HG02759 (cell line): ENCODE measurements at regions not wholly inside any gene's neighbourhood (a gene's known extent, or its start where the extent isn't known, plus 50 kb on each side); places are given as distances from the start of the nearest gene placed in this dataset.
"Not testable (repeated sequence)": the region's sequence is repeated elsewhere in the genome, so short reads cannot be mapped to it uniquely, and the experiment has no call there.

Experiments used
- ATAC-seq: cut with Tn5 transposase; IDR thresholded peaks from one replicate; pipeline ENCODE4 v1.9.1; 2021; ENCODE audit warnings: mild to moderate bottlenecking, moderate library complexity; ENCODE audit not compliant: unreplicated experiment

- no peak for ATAC-seq
Measured at GRCh38 chr6:51462896-51463295, 624.5 kb downstream of the PKHD1 start.

GRCh38 chr6:51463321-51463720 lies 624.1 kb downstream of the PKHD1 start:
- no peak for ATAC-seq

DNA sequence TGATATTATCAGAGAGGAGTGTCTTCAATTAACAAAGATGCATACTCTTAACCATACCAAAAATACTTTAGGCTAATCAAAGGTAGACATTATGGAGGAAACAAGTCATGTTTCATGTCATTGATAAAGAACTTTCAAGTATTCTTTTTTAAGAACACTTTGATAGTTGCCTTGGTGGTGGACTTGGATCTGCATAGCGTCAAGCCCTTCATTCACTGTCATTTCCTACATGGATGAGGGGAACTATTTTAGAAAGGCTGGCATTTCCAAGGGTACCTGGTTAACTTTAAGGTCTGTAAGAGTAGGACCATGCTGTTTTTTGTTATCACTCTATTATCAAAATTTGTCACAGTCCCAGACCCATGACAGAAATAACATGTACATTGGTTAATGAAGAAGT lies 622.5 kb downstream of the PKHD1 start:
- ATAC-seq: no peak

- no peak for ATAC-seq
Measured at GRCh38 chr6:51466427-51466826, 621.0 kb downstream of the PKHD1 start.

DNA sequence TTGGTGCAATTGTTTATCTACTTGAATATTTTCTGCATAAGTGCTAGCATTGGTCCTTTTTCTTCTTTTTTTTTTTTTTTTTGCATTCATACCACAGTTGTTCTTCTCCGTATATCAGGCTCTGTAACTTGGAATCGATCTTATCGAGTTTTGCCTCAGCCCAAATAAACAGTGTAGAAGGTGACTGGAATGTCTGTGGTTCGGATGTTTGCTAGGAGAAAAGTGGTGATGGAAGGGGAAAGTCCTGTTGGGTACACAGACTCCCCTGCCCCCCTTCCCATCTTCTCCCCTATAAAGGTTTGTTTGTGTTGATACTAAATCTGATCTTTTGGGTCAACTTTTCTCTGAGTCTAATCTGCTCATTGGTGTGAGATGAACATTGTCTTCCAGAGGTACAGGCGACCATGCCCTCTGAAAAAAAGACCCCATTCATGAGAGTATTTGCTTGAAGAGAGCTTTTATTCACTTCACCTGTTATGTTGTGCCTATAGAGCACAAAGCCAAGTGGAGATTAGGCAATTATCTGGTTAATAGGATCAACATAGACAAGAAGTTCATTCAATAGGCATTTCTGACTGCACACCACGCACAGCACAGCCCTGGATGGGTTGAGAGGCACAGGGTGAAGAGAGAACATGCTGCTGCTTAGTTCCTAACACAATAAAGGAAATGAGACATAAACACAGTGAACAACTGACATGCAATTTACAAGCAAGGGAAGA lies 620.0 kb downstream of the PKHD1 start:
- ATAC-seq: no peak

DNA sequence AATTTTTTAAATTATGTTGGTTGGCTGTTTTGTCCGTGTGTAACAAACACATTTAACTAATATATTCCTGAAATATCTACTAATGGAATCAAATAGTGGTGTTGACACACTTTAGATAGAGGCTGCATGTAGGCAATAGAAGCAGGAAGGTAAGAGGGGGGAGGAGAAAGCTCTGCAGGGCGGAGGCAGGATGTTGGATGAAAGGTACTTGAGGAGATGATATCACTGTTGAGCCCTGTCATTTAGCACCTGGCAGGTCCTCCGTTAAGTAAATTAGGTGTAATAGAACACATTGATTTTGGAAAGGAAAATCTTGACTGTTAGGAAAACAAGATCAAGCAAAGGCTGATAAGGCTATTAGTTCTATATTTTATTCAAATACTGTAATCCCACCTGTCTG lies 618.7 kb downstream of the PKHD1 start:
- ATAC-seq: no peak

DNA sequence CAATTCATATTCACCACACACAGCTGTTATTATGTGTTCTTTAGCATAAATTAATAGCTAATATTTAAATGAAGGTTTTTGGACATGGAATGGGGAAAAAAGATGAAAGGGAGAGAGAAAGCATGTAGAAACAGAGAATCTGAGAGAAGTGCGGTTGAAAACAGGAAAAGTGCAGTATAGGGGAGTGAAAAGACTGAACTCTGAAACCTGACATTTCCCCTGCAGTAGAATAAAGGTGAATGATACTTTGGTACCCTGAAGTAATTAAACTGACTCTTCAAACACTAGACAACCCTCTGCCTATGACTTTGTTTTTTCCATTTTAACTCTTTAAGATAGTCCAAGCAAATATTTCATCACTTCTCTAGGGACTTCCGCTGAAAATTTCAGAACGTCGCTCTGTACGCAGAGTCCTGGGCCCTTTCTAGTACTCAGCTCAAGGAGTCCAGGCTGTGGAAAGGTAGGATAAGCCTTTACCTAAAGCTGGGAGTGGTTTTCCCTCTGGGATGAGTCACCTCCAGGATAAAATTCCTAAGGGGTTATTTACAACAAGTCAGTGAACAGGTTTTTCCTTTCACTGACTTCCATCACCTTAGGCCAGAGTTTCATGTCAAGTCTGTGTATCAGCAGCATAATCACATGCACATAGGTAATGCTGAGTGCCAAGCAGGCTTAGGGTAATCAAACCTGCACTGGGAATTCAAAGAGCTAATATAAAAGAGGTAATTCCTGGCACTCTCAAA lies 614.5 kb downstream of the PKHD1 start:
- no peak for ATAC-seq

GRCh38 chr6:51474022-51474975 lies 613.1 kb downstream of the PKHD1 start:
- no peak for ATAC-seq

- no peak for ATAC-seq
Measured at GRCh38 chr6:51477711-51478311, 609.6 kb downstream of the PKHD1 start.

GRCh38 chr6:51479296-51479695 lies 608.1 kb downstream of the PKHD1 start:
- ATAC-seq: no peak

DNA sequence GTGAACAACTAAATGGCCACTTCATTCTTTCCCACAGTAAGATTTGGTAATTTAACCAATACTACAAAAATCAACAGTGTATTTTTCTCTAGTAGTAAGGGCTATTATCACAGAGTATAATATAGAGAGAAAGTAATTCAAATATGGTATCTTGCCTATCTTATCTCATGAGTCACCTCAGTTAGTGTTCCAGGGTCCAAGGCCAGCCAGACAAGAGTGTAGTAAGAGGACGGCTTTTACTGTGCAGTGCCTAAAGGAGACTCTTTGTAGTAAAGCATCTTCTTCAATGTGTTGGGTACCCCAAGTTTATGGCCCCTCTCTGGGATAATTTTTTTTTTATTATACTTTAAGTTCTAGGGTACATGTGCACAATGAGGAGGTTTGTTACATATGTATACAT lies 607.4 kb downstream of the PKHD1 start:
- no peak for ATAC-seq

- not testable (repeated sequence) for ATAC-seq
Measured at GRCh38 chr6:51485869-51486268, 601.5 kb downstream of the PKHD1 start.

DNA sequence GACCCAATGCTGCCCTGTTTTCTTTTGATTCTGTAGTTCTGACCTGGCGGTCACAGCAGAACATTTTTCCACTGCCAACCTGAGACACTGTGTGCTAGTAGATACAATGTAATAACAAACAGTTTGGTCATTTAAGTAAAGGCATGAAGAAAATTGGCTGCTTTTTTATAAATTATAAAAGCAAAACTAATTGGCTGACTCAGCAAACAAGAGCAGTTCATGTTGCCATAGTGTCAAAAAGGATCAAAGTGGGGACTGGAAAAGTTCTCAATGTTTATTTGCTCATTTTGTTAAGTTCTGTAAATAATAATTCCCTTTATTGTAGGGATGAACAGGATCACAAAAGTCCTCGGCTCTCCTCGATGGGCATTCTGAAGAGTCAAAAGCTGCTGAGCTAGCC lies 599.5 kb downstream of the PKHD1 start:
- ATAC-seq: no peak

DNA sequence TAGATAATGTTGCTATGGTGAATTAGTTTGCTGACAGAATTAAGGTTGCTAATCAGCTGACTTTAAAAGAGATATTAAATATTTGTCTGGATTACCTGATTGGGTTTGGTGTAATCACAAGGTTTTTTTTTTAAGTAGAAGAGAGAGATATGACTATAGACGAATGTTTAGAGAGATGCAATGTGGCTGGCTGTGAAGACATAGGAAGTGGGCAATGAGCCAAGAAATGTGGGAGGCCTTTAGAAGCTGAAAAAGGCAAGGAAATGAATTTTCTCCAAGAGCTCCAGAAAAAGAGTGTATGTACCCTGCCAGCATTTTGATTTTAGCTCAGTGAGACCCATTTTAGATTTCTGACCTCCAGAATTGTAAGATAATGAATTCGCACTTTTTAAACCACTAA lies 598.3 kb downstream of the PKHD1 start:
- ATAC-seq: no peak

- ATAC-seq: no peak
Measured at GRCh38 chr6:51490101-51490500, 597.3 kb downstream of the PKHD1 start.

DNA sequence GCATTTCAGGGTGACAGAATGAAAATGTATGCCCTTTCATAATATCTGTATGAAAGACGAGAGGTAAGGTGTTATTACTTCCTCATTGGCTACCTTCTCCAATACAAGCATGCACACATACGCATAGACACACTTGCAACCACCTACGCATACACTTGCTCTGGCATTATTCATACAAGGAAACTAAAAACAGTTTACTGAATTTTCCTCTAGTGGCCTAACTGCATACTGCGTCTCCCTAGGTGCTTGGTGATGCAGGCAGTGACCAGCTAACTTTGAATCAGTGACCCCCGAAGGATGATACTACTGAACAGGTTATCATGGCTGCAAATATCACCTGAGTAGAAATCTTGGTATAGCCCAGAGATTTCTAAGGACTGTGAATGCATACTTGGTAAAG lies 593.1 kb downstream of the PKHD1 start:
- no peak for ATAC-seq

DNA sequence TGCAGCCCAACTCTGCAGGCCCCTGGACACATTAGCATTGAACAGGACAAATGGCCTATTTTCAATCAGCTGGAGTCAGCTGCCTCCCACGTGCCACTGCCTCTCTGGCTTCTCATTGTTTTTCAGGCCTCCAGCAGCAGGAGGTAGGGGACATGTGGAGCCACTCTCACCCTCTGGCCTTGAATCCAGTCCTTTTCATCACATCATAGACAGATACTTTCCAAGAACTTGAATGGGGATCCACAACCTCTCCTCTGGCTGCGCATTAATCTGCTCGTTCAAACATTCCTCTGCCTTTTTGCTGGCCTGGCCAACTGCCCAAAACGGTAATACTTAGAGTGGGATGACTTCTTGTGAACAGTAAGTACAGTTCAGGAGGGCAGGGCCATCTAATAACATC lies 592.3 kb downstream of the PKHD1 start:
- ATAC-seq: no peak

GRCh38 chr6:51495610-51496396 lies 591.6 kb downstream of the PKHD1 start:
- ATAC-seq: no peak

DNA sequence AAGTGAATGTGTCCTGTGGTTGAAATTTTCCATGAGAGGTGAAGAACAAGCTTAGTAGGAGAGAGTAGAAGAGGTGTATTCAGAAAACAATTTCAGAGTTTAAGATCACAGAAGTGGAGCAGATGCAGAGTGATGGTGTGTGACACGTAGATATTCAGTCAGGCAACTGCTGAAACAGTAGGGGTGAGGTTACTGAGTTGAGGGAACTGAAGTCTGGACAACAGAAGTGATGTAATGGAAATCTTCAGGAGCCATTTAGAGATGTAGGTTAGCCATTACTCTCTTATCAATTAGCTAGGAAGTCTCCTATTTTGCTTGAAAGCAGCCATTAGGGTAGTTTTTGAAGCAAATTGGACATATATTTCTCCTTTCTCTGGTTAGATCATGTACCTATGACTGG lies 584.4 kb downstream of the PKHD1 start:
- ATAC-seq: no peak

GRCh38 chr6:51505434-51505833 lies 582.0 kb downstream of the PKHD1 start:
- ATAC-seq: no peak
